Upper lobe of left lung (tissue), 6 donors: ENCODE measurements at regions not wholly inside any gene's neighbourhood (a gene's known extent, or its start where the extent isn't known, plus 50 kb on each side); places are given as distances from the start of the nearest gene placed in this dataset.

Experiments
- ATAC-seq, 2 donors: fragments of 200-7000 bp; cut with Tn5 transposase; one replicate each; pipeline ENCODE4 v1.9.1; 2022; ENCODE audit warnings: mild to moderate bottlenecking in 2 of 2, moderate library complexity in 2 of 2; ENCODE audit not compliant: low FRiP score in 2 of 2
- DNase-seq, 2 donors: peaks; one replicate each; pipeline ENCODE4 v3.0.0-alpha.2; 2019 to 2020
- H3K27ac ChIP-seq, 4 donors: fragments of 200-600 bp; sonication (generic); one replicate each; pipeline ENCODE4 v1.5.1; 2016 to 2019
- H3K27me3 ChIP-seq, 4 donors: fragments of 200-600 bp; sonication (generic); one replicate each; pipeline ENCODE4 v1.5.1; 2017 to 2019
- H3K36me3 ChIP-seq, 4 donors: fragments of 200-600 bp; sonication (generic); one replicate each; pipeline ENCODE4 v1.5.1; 2016 to 2019
- H3K4me1 ChIP-seq, 4 donors: fragments of 200-600 bp; sonication (generic); one replicate each; pipeline ENCODE4 v1.5.1; 2018 to 2019
- H3K4me3 ChIP-seq, 4 donors: fragments of 200-600 bp; sonication (generic); one replicate each; pipeline ENCODE4 v1.5.1; 2017 to 2019; ENCODE audit warnings: mild to moderate bottlenecking in 2 of 4, moderate library complexity in 1 of 4
- H3K9me3 ChIP-seq, 4 donors: fragments of 200-600 bp; sonication (generic); one replicate each; pipeline ENCODE4 v1.5.1; 2018 to 2019
- CTCF ChIP-seq, 6 experiments: fragments of 450-650 bp in 4 of 6; fragments of 200-600 bp in 2 of 6; sonication (generic) in 2 of 6; IDR thresholded peaks; one replicate each; pipeline ENCODE4 v1.5.1; 2016 to 2019; ENCODE audit warnings: antibody characterized with exemption in 6 of 6
- EP300 ChIP-seq, 4 donors: sonication (generic); formaldehyde crosslinking; IDR thresholded peaks; one replicate each; pipeline ENCODE4 v1.5.1; 2017; ENCODE audit warnings: antibody characterized with exemption in 4 of 4, control low read depth in 2 of 4
- POLR2A ChIP-seq, 4 donors: fragments of 450-650 bp; IDR thresholded peaks; one replicate each; pipeline ENCODE4 v1.5.1; 2016 to 2017; ENCODE audit warnings: antibody characterized with exemption in 4 of 4, mild to moderate bottlenecking in 2 of 4
- POLR2AphosphoS5 ChIP-seq, 2 donors: sonication (generic); formaldehyde crosslinking; IDR thresholded peaks; one replicate each; pipeline ENCODE4 v1.5.1; 2017; ENCODE audit warnings: antibody characterized with exemption in 2 of 2
- WGBS, 2 donors: methylation state at CpG; one replicate each; pipeline ENCODE4 v1.1.5; 2017 to 2018; 5-methylcytosine and 5-hydroxymethylcytosine counted together
- donor health status: DM: no; HTN: no; CAD: no; lungs with moderate emphysema.
- donor health status: DM: no; HTN: yes; CAD: no; lungs with severe emphysema.

GRCh38 chr20:51918561-51918960, 116.2 kb upstream of the SALL4 start:
- WGBS, 2 donors, result 68% methylated on average over 7 of the region's 7 CpGs
- H3K36me3 ChIP-seq, result no peaks in the 10 kb centered on the region
- H3K27me3 ChIP-seq, result no peaks in the 10 kb centered on the region
- no peak for ATAC-seq
- H3K4me1 ChIP-seq, result no peaks in the 10 kb centered on the region
- H3K4me3 ChIP-seq, result no peak overlapping the region
- H3K27ac ChIP-seq, result no peak overlapping the region
- no peak for DNase-seq
- TF ChIP-seq EP300 (IDR thresholded peaks at IDR 0.05), result no peak
- no peak for TF ChIP-seq CTCF (IDR thresholded peaks at IDR 0.05)
- no peak for TF ChIP-seq POLR2A (IDR thresholded peaks at IDR 0.05)
- no peak for TF ChIP-seq POLR2AphosphoS5 (IDR thresholded peaks at IDR 0.05)
- no peaks in the 10 kb centered on the region for H3K9me3 ChIP-seq

- no peak for DNase-seq
- no peaks in the 10 kb centered on the region for H3K36me3 ChIP-seq
- 39 to 46% methylated on average over 4 of the region's 4 CpGs for WGBS, 2 donors
These were observed 115.7 kb upstream of the SALL4 start for GRCh38 chr20:51917886-51918535.

GRCh38 chr20:51916244-51916643, 113.9 kb upstream of the SALL4 start:
- Histone ChIP-seq H3K4me1 (no peaks in the 10 kb centered on the region), H3K27ac (no peak overlapping the region), H3K36me3 (no peaks in the 10 kb centered on the region), H3K9me3 (no peaks in the 10 kb centered on the region), H3K27me3 (no peaks in the 10 kb centered on the region), H3K4me3 (no peak overlapping the region)
- TF ChIP-seq CTCF (IDR thresholded peaks at IDR 0.05) (no peak), EP300 (IDR thresholded peaks at IDR 0.05) (no peak), POLR2AphosphoS5 (IDR thresholded peaks at IDR 0.05) (no peak), POLR2A (IDR thresholded peaks at IDR 0.05) (no peak)
- ATAC-seq (no peak), DNase-seq (no peak)
- WGBS, 2 donors, result 94 to 98% methylated on average over 4 of the region's 4 CpGs

More at GRCh38 chr20:51917886-51918535, 115.7 kb upstream of the SALL4 start:
- Histone ChIP-seq H3K4me1 (no peaks in the 10 kb centered on the region), H3K4me3 (no peak overlapping the region), H3K27me3 (no peaks in the 10 kb centered on the region), H3K9me3 (no peaks in the 10 kb centered on the region), H3K27ac (no peak overlapping the region)
- TF ChIP-seq CTCF (IDR thresholded peaks at IDR 0.05) (no peak), EP300 (IDR thresholded peaks at IDR 0.05) (no peak), POLR2AphosphoS5 (IDR thresholded peaks at IDR 0.05) (no peak), POLR2A (IDR thresholded peaks at IDR 0.05) (no peak)
- no peak for ATAC-seq

GRCh38 chr20:51914758-51915157, 112.4 kb upstream of the SALL4 start:
- WGBS, 2 donors, result 84 to 94% methylated on average over 8 of the region's 8 CpGs
- TF ChIP-seq POLR2A (IDR thresholded peaks at IDR 0.05) (no peak), CTCF (IDR thresholded peaks at IDR 0.05) (no peak), EP300 (IDR thresholded peaks at IDR 0.05) (no peak), POLR2AphosphoS5 (IDR thresholded peaks at IDR 0.05) (no peak)
- Histone ChIP-seq H3K4me1 (peaks cover 0 to 7% (median 0%) of the 10 kb centered on the region in 4 donors), H3K9me3 (no peaks in the 10 kb centered on the region), H3K4me3 (no peak overlapping the region), H3K36me3 (no peaks in the 10 kb centered on the region), H3K27ac (no peak overlapping the region), H3K27me3 (no peaks in the 10 kb centered on the region)
- no peak for ATAC-seq
- DNase-seq, result no peak
